ENCODE measurements at regions not wholly inside any gene's neighbourhood (a gene's known extent, or its start where the extent isn't known, plus 50 kb on each side); places are given as distances from the start of the nearest gene placed in this dataset.

- TF ChIP-seq CTCF (IDR thresholded peaks at IDR 0.05), result no peak
- no peak for TF ChIP-seq POLR2A (IDR thresholded peaks at IDR 0.05)
Measured at GRCh38 chr6:141719476-141719875, 413.2 kb upstream of the GJE1 start.
